GM23338 (cell line): ENCODE measurements at regions not wholly inside any gene's neighbourhood (a gene's known extent, or its start where the extent isn't known, plus 50 kb on each side); places are given as distances from the start of the nearest gene placed in this dataset.

Experiments used
- CREB1 ChIP-seq: fragments of 250-450 bp; sonication (Bioruptor Pico); IDR thresholded peaks from 2 replicates; pipeline ENCODE4 v1.5.0; 2020; ENCODE audit warnings: low read depth, mild to moderate bottlenecking, moderate library complexity
- CTCF ChIP-seq, 2 experiments: fragments of 200-600 bp in 1 of 2; sonication (generic) in 1 of 2; conservative IDR thresholded peaks; 2 replicates each; pipeline versions ENCODE4 v1.5.1 to v1.6.1; 2016 to 2017; ENCODE audit warnings: antibody characterized with exemption in 2 of 2, low read depth in 2 of 2, mild to moderate bottlenecking in 2 of 2, moderate library complexity in 1 of 2
- ETS1 ChIP-seq: IDR thresholded peaks from 2 replicates; pipeline ENCODE4 v1.6.1; 2016; ENCODE audit warnings: antibody characterized with exemption
- EZH2 ChIP-seq: fragments of 200-600 bp; sonication (generic); IDR thresholded peaks from one replicate; pipeline ENCODE4 v1.8.0; 2017; ENCODE audit warnings: antibody characterized with exemption, mild to moderate bottlenecking, low read depth; ENCODE audit not compliant: unreplicated experiment
- EZH2phosphoT487 ChIP-seq: fragments of 200-600 bp; sonication (generic); IDR thresholded peaks from one replicate; pipeline ENCODE4 v1.8.1; 2018; ENCODE audit warnings: antibody characterized with exemption; ENCODE audit not compliant: unreplicated experiment
- POLR2AphosphoS5 ChIP-seq: IDR thresholded peaks from 2 replicates; pipeline ENCODE4 v1.6.1; 2016; ENCODE audit warnings: antibody characterized with exemption, low read depth
- ZNF114 ChIP-seq: fragments of 250-450 bp; sonication (Bioruptor Pico); IDR thresholded peaks from 2 replicates; pipeline ENCODE4 v1.5.0; 2020; ENCODE audit warnings: mild to moderate bottlenecking, moderate library complexity
- TF ChIP-seq, protein P1 (sequence below): IDR thresholded peaks from one replicate; pipeline ENCODE4 v1.6.1; 2018; ENCODE audit warnings: antibody characterized with exemption; ENCODE audit not compliant: unreplicated experiment

DNA sequence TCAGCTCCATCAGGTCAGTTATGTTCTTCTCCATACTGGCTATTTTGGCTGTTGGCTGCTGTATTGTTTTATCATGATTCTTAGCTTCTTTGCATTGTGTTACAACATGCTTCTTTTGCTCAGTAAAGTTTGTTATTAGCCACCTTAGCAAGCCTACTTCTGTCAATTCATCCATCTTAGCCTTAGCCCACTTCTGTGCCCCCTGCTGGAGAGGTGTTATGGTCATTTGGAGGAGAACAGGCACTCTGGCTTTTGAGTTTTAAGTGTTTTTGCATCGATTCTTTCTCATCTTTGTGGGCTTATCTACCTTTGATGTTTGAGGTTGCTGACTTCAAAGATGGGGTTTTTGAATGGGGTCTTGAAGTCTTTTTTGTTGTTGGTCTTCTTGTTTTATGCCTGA, 204.6 kb upstream of the FOXP2 start:
- peak; percentile 35 to 43 for TF ChIP-seq CTCF (conservative IDR thresholded peaks at IDR 0.05; ENCODE audit: low read depth in 2 of 2)
- no peak for TF ChIP-seq EZH2phosphoT487
- TF ChIP-seq POLR2AphosphoS5, result no peak
- TF ChIP-seq, protein P1, sequence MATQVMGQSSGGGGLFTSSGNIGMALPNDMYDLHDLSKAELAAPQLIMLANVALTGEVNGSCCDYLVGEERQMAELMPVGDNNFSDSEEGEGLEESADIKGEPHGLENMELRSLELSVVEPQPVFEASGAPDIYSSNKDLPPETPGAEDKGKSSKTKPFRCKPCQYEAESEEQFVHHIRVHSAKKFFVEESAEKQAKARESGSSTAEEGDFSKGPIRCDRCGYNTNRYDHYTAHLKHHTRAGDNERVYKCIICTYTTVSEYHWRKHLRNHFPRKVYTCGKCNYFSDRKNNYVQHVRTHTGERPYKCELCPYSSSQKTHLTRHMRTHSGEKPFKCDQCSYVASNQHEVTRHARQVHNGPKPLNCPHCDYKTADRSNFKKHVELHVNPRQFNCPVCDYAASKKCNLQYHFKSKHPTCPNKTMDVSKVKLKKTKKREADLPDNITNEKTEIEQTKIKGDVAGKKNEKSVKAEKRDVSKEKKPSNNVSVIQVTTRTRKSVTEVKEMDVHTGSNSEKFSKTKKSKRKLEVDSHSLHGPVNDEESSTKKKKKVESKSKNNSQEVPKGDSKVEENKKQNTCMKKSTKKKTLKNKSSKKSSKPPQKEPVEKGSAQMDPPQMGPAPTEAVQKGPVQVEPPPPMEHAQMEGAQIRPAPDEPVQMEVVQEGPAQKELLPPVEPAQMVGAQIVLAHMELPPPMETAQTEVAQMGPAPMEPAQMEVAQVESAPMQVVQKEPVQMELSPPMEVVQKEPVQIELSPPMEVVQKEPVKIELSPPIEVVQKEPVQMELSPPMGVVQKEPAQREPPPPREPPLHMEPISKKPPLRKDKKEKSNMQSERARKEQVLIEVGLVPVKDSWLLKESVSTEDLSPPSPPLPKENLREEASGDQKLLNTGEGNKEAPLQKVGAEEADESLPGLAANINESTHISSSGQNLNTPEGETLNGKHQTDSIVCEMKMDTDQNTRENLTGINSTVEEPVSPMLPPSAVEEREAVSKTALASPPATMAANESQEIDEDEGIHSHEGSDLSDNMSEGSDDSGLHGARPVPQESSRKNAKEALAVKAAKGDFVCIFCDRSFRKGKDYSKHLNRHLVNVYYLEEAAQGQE, result no peak
- no peak for TF ChIP-seq EZH2
- TF ChIP-seq CREB1 (CRISPR knock-in tag), result no peak
- no peak for TF ChIP-seq ETS1
- no peak for TF ChIP-seq ZNF114 (CRISPR knock-in tag)
